SK-N-SH (cell line): ENCODE measurements at regions not wholly inside any gene's neighbourhood (a gene's known extent, or its start where the extent isn't known, plus 50 kb on each side); places are given as distances from the start of the nearest gene placed in this dataset.

ENCODE experiments used
- CTCF ChIA-PET: fragments of 300-600, 350-600 bp; formaldehyde crosslinking; extraction: SDS; loops from one replicate; lab custom pipeline; 2021; lab: Yijun Ruan, JAX
- POLR2A ChIA-PET: fragments of 350-600 bp; sonication (Branson Sonifier 250); formaldehyde crosslinking; extraction: SDS; loops from one replicate; lab custom pipeline; 2020; ENCODE audit warnings: antibody characterized with exemption, inconsistent platforms; lab: Yijun Ruan, JAX
- DNase-seq: peaks from one replicate; pipeline ENCODE4 v3.0.0; 2012
- H2AFZ ChIP-seq: fragments of 200-600 bp; sonication (generic); 2 replicates; pipeline ENCODE4 v1.8.1; 2016; ENCODE audit warnings: antibody characterized with exemption, mild to moderate bottlenecking, low read depth
- H3F3A ChIP-seq: fragments of 200-600 bp; sonication (generic); replicated peaks from 2 replicates; pipeline ENCODE3; 2016; ENCODE audit warnings: antibody characterized with exemption, mild to moderate bottlenecking; ENCODE audit not compliant: insufficient read depth
- H3K27ac ChIP-seq, 2 experiments: fragments of 200-500 bp in 1 of 2; fragments of 200-600 bp in 1 of 2; sonication (Bioruptor generic) in 1 of 2; sonication (generic), shearing (Covaris generic) in 1 of 2; 2 replicates each; pipeline versions ENCODE4 v1.5.1 to v1.6.1; 2014 to 2016; ENCODE audit warnings: low read depth in 2 of 2, inconsistent platforms in 1 of 2, low read length in 1 of 2, mild to moderate bottlenecking in 1 of 2, mixed read lengths in 1 of 2
- H3K27me3 ChIP-seq: fragments of 200-600 bp; sonication (generic), shearing (Covaris generic); 2 replicates; pipeline ENCODE4 v1.6.1; 2016; ENCODE audit warnings: mixed run types; ENCODE audit not compliant: insufficient read depth
- H3K36me3 ChIP-seq, 2 experiments: fragments of 200-500 bp in 1 of 2; fragments of 200-600 bp in 1 of 2; sonication (Bioruptor generic) in 1 of 2; sonication (generic) in 1 of 2; replicated peaks in 1 of 2; 2 replicates each; pipeline versions ENCODE3 to v1.5.1; 2014 to 2016; ENCODE audit warnings: low read length in 1 of 2, mild to moderate bottlenecking in 1 of 2; ENCODE audit not compliant: insufficient read depth in 2 of 2, control insufficient read depth in 1 of 2
- H3K4me1 ChIP-seq, 2 experiments: fragments of 200-500 bp in 1 of 2; fragments of 200-600 bp in 1 of 2; sonication (Bioruptor generic) in 1 of 2; sonication (generic), shearing (Covaris generic) in 1 of 2; 2 replicates each; pipeline versions ENCODE4 v1.5.1 to v1.6.1; 2014 to 2016; ENCODE audit warnings: low read depth in 1 of 2, low read length in 1 of 2, mixed run types in 1 of 2; ENCODE audit not compliant: insufficient read depth in 2 of 2, control insufficient read depth in 1 of 2
- H3K4me2 ChIP-seq: fragments of 200-600 bp; sonication (generic), shearing (Covaris generic); 2 replicates; pipeline ENCODE4 v1.6.1; 2017; ENCODE audit warnings: mixed run types
- H3K4me3 ChIP-seq, 2 experiments: fragments of 200-500 bp in 1 of 2; fragments of 200-600 bp in 1 of 2; sonication (Bioruptor generic) in 1 of 2; sonication (generic), shearing (Covaris generic) in 1 of 2; 2 replicates each; pipeline versions ENCODE4 v1.5.1 to v1.8.1; 2014 to 2016; ENCODE audit warnings: low read depth in 2 of 2, inconsistent platforms in 1 of 2, low read length in 1 of 2, mild to moderate bottlenecking in 1 of 2, mixed read lengths in 1 of 2, moderate library complexity in 1 of 2
- H3K79me2 ChIP-seq: fragments of 200-600 bp; sonication (generic); 2 replicates; pipeline ENCODE4 v1.8.1; 2017; ENCODE audit warnings: mild to moderate bottlenecking; ENCODE audit not compliant: insufficient read depth
- H3K9ac ChIP-seq: fragments of 200-600 bp; sonication (generic); 2 replicates; pipeline ENCODE4 v1.6.1; 2017; ENCODE audit warnings: mixed run types
- H3K9me2 ChIP-seq: fragments of 200-600 bp; sonication (generic); 2 replicates; pipeline ENCODE4 v1.6.1; 2017; ENCODE audit warnings: mixed run types
- H3K9me3 ChIP-seq: fragments of 200-600 bp; sonication (generic); 2 replicates; pipeline ENCODE4 v1.6.1; 2017; ENCODE audit warnings: mixed run types, mild to moderate bottlenecking, moderate library complexity
- H4K20me1 ChIP-seq: fragments of 200-600 bp; sonication (generic); 2 replicates; pipeline ENCODE4 v1.6.1; 2017; ENCODE audit warnings: mild to moderate bottlenecking, mixed run types; ENCODE audit not compliant: insufficient read depth
- CHD2 ChIP-seq: fragments of 150-350 bp; IDR thresholded peaks from 2 replicates; pipeline ENCODE4 v1.6.1; 2018; ENCODE audit warnings: low read length; ENCODE audit not compliant: partially characterized antibody
- CTCF ChIP-seq: fragments of 200-600 bp; sonication (generic); IDR thresholded peaks from 2 replicates; pipeline ENCODE4 v1.6.1; 2017; ENCODE audit warnings: antibody characterized with exemption, mild to moderate bottlenecking, moderate library complexity
- GATA2 ChIP-seq: sonication (generic); formaldehyde crosslinking; IDR thresholded peaks from 2 replicates; pipeline ENCODE4 v1.5.0; 2020; ENCODE audit warnings: mild to moderate bottlenecking, missing genetic modification reagents
- IRF3 ChIP-seq: fragments of 150-350 bp; IDR thresholded peaks from 2 replicates; pipeline ENCODE4 v1.6.1; 2016; ENCODE audit warnings: mild to moderate bottlenecking, low read depth, low read length
- MAX ChIP-seq: IDR thresholded peaks from 2 replicates; pipeline ENCODE4 v1.4.0; 2012; ENCODE audit warnings: low read depth
- NFIC ChIP-seq: IDR thresholded peaks from 2 replicates; pipeline ENCODE4 v1.4.0; 2012; ENCODE audit warnings: borderline replicate concordance
- POLR2AphosphoS5 ChIP-seq: IDR thresholded peaks from 2 replicates; pipeline ENCODE4 v1.6.1; 2012; ENCODE audit warnings: low read depth, low read length
- RAD21 ChIP-seq: IDR thresholded peaks from 2 replicates; pipeline ENCODE4 v1.6.1; 2012; ENCODE audit warnings: mild to moderate bottlenecking, low read length
- SIN3A ChIP-seq: IDR thresholded peaks from 2 replicates; pipeline ENCODE4 v1.6.1; 2012; ENCODE audit warnings: low read depth, mild to moderate bottlenecking, low read length, moderate library complexity, borderline replicate concordance
- SMC3 ChIP-seq: IDR thresholded peaks from 2 replicates; pipeline ENCODE4 v1.6.1; 2012; ENCODE audit warnings: low read depth, low read length, improper control_type of control experiment
- TAF1 ChIP-seq: IDR thresholded peaks from 2 replicates; pipeline ENCODE4 v1.6.1; 2012; ENCODE audit warnings: low read depth, mild to moderate bottlenecking, low read length, moderate library complexity, borderline replicate concordance
- TEAD4 ChIP-seq: IDR thresholded peaks from 2 replicates; pipeline ENCODE4 v1.4.0; 2012; ENCODE audit warnings: mild to moderate bottlenecking, borderline replicate concordance; ENCODE audit not compliant: insufficient read depth
- WGBS: methylation state at CpG from one replicate; pipeline ENCODE4 v1.1.6; 2017; ENCODE audit warnings: low lambda C conversion rate; 5-methylcytosine and 5-hydroxymethylcytosine counted together
- TF ChIP-seq, protein P1 (sequence below): IDR thresholded peaks from 2 replicates; pipeline ENCODE4; 2012

- Histone ChIP-seq H3K36me3 (no peaks in the 10 kb centered on the region), H3K4me3 (no peak overlapping the region), H3K79me2 (no peaks in the 10 kb centered on the region), H3K9me3 (no peaks in the 10 kb centered on the region), H3K9ac (no peak overlapping the region), H3F3A (no peaks in the 10 kb centered on the region), H3K4me1 (no peaks in the 10 kb centered on the region), H3K27ac (no peak overlapping the region), H3K27me3 (no peaks in the 10 kb centered on the region), H2AFZ (no peak overlapping the region), H4K20me1 (no peaks in the 10 kb centered on the region), H3K9me2 (no peaks in the 10 kb centered on the region), H3K4me2 (no peak overlapping the region)
- 18% methylated on average over 1 of the region's 1 CpG for WGBS
- DNase-seq, result no peak
- CTCF ChIA-PET, result interaction anchor here (0.7 kb wide), 1 partner anchor 54 kb away, joined by 3 read pairs; no protein-coding TSS in a partner anchor
- TF ChIP-seq MAX (no peak), GATA2 (CRISPR knock-in tag) (no peak)
- POLR2A ChIA-PET, result no interaction called here
Observed at GRCh38 chr20:12869669-12870068, 139.1 kb upstream of the SPTLC3 start.

- no peak overlapping the region for H3K27ac ChIP-seq
- H3K36me3 ChIP-seq, result no peaks in the 10 kb centered on the region
- 0% methylated on average over 2 of the region's 2 CpGs for WGBS
- no peaks in the 10 kb centered on the region for H3K27me3 ChIP-seq
- H4K20me1 ChIP-seq, result no peaks in the 10 kb centered on the region
- H3K9me3 ChIP-seq, result no peaks in the 10 kb centered on the region
- no peaks in the 10 kb centered on the region for H3F3A ChIP-seq
- no peaks in the 10 kb centered on the region for H3K4me1 ChIP-seq
- no peak overlapping the region for H3K9ac ChIP-seq
- H3K9me2 ChIP-seq, result no peaks in the 10 kb centered on the region
- CTCF ChIA-PET, result no interaction called here
- H3K79me2 ChIP-seq, result no peaks in the 10 kb centered on the region
- H3K4me3 ChIP-seq, result no peak overlapping the region
- DNase-seq, result no peak
- POLR2A ChIA-PET, result no interaction called here
- no peak for TF ChIP-seq CHD2
- TF ChIP-seq POLR2AphosphoS5, result no peak
- no peak for TF ChIP-seq NFIC
- TF ChIP-seq CTCF, result no peak
- TF ChIP-seq, protein P1, sequence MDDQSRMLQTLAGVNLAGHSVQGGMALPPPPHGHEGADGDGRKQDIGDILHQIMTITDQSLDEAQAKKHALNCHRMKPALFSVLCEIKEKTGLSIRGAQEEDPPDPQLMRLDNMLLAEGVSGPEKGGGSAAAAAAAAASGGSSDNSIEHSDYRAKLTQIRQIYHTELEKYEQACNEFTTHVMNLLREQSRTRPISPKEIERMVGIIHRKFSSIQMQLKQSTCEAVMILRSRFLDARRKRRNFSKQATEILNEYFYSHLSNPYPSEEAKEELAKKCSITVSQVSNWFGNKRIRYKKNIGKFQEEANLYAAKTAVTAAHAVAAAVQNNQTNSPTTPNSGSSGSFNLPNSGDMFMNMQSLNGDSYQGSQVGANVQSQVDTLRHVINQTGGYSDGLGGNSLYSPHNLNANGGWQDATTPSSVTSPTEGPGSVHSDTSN, result no peak
- TF ChIP-seq SMC3, result no peak
- TF ChIP-seq MAX, result no peak
- TF ChIP-seq SIN3A, result no peak
- TF ChIP-seq IRF3, result no peak
- no peak for TF ChIP-seq TEAD4
- no peak for TF ChIP-seq RAD21
- no peak for TF ChIP-seq TAF1
- TF ChIP-seq, all 33 proteins: peak for 0
- no peak overlapping the region for H3K4me2 ChIP-seq
- H2AFZ ChIP-seq, result no peak overlapping the region
Observed at GRCh38 chr20:12870588-12870987, 138.2 kb upstream of the SPTLC3 start.
